HG03469 (cell line): ENCODE measurements at regions not wholly inside any gene's neighbourhood (a gene's known extent, or its start where the extent isn't known, plus 50 kb on each side); places are given as distances from the start of the nearest gene placed in this dataset.
"Not testable (repeated sequence)": the region's sequence is repeated elsewhere in the genome, so short reads cannot be mapped to it uniquely, and the experiment has no call there.

Experiments used
- ATAC-seq: cut with Tn5 transposase; IDR thresholded peaks from one replicate; pipeline ENCODE4 v1.9.1; 2021; ENCODE audit warnings: mild to moderate bottlenecking, moderate library complexity, moderate number of reproducible peaks; ENCODE audit not compliant: unreplicated experiment

DNA sequence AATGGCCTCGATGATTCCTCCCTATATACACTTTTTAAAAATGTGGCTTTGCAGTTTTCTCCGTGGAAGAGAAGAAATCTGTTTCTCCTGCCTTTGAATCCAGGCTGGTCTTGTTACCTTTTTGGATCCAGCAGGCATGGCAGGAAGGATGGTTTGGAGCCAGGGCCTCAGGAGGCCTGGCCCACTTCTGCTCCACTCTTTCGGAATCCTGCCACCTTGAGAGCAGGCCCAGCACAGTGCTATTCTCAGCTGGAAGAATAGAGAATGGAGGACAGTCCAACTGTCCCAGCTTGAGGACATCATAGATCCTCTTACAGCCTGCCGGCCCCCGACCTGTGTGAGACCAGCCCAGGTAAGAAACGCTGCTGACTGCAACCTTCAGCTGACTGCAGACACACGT is 421.5 kb downstream of the FUT8 start:
- no peak for ATAC-seq

DNA sequence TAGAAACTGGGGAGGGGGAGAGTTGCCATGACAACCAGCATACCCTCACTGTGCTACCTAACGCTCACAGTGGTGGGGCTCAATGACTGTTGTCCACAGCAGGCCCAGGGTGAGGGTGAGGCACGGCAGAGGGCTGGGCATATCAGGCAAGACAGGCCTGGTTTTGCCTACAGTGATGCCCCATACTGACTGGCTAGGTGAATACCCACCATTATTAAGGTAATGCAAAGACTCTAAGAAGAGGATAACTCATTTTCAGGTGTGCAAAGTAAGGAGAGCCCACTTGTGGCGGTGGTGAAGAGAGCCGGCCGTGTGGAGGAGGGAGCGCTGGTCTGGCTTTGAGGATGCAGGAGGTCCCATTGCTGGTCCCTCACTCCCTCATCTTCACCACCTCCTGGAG is 422.3 kb downstream of the FUT8 start:
- no peak for ATAC-seq

DNA sequence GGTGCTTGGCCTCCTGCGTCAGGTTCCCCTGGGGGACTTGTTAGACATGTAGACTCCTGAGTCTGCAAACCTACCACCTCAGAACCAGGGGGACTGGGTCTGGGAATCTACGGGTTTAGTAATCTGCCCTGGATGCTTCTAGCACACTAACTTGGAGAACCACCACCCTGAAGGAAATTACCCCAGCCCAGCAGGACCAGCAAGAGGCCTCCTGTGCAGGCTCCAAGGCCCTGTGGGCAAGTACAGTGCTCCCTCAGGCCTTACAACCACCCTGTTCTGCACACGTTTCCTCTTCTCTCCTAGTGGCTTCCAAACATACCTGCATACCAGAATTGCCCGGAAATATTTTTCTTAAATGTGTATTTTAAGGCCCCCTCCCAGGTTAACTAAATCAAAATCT is 423.0 kb downstream of the FUT8 start:
- ATAC-seq: no peak

DNA sequence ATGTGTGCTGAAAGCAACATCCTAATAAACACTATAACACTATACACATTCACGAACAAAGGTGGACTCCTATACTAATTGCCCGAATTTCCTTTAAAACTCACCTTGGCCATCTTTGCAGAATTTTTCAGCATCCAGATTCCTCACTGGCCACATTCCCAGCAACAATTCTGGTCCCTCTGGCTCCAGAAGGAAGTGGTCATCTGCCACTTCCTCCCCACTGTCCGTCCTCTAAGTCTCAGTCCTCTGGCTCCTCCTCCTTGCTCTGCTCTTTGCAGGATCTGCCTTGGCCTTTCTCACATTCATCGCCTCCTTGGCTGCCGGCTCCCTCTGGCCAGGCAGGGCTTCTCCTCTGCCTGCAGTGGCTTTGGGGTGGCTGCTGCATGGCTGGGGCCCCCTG is 426.0 kb downstream of the FUT8 start:
- no peak for ATAC-seq

DNA sequence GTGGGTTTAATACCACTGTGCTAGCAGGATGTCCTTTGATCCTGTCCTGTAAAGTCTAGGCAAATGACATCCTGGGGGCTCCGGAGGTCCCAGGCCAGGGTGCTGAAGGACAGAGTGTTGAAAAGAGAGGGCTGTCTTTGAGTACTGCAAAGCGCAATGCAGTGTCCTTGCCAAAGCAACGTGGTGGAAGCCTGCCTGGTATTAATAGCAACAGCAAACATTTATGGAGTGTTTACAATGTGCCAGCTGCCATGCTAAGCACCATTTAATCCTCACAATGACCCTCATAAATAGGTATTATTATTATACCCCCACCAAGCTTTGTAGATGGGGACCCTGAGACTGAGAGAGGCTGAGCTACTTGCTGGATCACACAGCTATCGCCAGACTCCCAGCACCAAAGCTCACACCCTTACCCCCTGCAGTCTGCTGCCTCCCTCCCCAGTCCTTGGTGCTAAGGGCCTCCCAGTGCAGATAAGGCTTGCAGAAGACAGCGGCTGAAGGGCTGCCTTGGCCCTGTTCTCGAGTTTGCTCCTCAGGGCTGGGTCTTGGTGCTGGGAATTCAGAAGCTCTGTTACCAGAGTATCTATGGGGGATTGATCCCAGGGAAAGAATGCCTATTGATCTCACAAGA is 427.7 kb downstream of the FUT8 start:
- no peak for ATAC-seq

DNA sequence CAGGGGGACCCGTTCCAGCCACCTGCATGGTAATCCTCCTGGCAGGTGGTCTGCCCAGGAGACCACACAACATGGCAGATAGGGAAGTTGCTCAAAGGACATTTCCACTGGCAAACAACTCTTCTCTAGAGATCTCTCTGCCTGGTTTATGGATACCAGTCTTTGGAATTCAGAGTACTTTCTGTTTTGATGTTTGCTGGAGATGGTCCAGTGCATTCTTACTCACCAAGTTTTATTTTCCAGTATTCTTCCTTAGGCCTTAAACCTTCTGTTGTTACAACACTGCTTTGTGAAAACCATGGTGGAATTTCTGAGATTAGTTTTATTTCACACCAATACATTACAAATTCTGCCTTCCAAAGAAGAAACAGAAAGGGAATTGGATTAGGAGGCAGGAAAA is 428.3 kb downstream of the FUT8 start:
- no peak for ATAC-seq

DNA sequence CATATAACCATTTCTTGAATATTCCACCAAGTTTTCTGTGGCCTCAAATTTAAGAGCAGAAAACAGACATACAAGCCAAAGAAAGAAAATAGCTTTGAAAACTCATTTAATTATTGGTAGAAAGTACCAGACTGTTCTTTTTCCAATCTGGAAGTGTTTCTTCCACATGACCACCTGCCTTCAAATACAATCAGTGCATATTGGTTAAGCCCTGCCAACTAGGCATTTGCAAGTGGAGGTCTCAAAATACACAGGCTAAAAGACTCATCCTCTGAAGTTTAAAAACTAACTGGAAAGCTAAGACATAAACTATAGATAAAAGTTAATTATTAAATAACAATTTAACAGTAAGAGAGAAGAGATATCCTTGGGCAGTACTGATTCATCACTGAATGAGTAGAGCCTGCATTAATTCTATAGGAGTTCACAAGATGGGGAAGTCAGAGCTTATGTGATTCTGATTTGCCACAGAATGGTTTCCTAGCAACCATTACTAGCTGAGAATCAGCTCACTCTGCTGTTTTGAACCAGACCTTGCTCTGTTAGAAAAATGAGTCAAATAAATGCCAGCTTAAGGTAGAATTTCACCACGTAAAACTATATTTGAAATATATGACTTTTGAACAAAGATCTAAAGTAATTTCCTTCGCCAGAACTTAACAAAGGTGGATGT is 433.8 kb downstream of the FUT8 start:
- ATAC-seq: no peak

DNA sequence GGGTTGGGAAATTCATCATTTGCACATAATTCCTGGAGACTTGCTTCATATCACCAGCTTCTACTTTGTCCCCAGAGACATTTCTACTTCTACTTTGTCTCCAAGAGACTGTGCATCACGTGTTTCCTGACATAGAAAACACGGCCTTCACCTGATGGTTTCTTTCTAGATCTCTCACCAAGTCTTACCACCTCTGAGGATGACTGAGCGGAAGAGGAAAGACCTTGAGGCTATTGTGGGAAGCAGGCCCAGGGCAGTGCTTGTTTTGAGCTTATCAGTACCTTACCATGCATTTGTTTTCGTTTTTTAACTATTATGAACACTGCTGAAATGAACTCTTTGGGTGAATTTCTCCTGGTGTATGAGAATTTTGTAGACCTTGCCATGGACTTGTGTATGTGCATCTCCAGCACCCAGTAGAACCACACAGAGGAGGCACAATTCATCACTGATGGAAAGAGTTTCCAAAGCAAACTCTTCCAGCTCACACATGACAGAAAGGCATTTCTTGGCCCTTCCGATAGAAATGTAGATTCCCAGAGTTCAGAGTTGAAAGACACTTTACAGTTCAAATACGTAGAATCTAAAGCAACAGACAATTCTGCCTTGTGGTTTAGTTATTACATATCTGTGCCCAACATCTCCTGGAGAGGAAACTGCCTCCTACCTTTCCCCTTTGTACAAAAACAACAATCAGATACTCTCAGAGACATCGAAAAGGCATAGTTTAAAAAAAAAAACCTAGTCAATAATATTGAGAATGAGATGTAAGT is 434.7 kb downstream of the FUT8 start:
- peak; percentile 66 for ATAC-seq

DNA sequence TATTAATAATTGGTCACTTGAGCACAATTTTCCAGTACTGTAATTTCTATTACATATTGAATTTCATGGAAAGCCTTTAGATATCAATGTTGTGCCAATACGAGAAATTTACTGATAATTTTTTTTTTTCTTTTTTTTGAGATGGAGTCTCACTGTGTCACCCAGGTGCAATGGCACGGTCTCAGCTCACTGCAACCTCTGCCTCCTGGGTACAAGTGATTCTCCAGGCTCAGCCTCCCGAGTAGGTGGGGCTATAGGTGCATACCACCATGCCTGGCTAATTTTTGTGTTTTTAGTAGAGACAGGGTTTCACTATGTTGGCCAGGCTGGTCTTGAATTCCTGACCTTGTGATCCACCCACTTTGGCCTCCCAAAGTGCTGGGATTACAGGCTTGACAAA is 435.4 kb downstream of the FUT8 start:
- ATAC-seq: not testable (repeated sequence)

DNA sequence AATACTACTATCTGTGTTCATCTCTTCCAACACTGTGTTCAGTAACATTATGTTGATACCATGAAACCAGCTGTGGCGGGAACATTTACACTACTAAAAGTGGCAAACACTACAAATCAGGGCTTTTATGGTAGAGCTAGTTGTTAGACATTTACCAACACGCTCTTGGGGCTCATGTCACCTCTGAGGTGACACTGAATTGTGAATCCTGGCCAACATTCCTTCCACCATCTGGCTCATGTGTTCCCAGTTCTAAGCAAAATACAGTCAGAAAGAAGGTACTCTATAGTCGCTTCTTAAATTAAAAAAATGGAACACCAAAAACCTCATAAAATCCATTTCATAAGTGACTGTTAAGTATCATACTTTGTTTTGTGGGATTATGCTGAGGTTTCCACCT is 436.6 kb downstream of the FUT8 start:
- no peak for ATAC-seq

DNA sequence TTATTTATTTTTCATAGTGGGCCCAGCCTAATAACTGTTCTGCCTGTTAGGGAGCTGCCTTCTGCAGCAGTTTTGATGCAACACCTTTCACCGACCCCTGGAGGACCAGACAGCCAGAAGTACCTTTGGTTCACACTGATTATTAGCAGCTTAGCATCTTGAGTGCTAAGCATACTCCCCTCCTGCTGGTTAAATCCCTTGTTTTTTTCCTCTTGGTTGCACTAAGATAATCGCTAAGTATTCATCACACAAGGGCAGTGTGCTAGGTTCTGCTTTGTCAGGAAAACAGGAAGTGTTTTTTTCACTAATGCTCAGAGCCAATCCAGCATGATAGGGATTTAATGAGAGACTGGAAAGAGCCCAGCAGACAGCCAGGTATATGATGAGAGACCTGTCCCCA is 437.0 kb downstream of the FUT8 start:
- no peak for ATAC-seq

DNA sequence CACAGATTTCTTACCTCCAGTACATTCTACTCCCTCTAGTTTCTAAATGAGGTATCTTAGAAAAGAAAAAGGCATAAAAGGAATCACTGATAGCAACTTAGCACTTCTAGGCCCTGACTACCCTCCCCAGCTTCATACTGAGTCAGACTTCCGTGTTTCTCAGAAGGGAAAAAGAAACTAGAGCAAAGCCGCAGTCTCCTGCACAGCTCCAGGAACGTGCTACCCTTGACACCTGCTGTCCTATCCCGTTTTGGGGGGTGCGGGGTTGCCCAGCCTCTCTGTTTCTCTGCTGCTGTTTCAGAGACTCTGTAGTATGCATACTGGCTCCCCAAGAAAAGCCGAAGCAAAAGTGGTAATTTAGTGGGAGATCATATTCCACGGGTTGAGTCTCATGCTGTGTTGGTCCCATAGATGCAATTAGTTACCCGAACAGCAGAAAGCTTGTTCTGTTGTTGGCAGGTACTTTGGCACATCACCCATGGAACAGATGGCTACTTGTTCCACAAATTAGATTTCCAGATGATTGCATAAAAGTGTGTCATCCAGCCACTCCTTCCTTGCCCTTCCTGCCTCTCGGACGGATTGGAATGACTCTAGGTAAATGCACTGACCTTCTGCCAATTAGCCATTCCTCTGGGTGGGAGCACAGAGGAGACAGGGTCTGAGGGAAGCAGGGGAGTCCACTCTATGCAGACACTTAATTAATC is 438.1 kb downstream of the FUT8 start:
- no peak for ATAC-seq

DNA sequence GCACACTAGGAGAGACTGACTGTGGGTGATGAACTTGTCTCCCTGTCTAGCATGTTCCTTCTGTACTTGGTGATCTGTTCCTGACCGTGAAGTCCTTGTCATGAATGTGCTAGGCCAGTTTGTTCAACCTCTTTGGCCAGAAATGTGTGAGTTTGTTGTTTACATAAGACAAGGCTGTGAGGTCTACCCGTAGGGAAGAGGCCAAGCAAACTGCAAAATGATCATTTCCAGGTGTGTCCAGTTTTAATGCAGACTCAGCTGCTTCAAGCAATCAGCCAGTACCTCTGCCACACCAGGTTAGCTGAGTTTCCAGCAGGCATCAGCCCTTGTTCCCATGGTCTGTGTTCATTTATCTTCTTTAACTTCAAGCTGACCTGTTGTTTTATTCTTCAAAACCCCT is 440.2 kb downstream of the FUT8 start:
- ATAC-seq: no peak

DNA sequence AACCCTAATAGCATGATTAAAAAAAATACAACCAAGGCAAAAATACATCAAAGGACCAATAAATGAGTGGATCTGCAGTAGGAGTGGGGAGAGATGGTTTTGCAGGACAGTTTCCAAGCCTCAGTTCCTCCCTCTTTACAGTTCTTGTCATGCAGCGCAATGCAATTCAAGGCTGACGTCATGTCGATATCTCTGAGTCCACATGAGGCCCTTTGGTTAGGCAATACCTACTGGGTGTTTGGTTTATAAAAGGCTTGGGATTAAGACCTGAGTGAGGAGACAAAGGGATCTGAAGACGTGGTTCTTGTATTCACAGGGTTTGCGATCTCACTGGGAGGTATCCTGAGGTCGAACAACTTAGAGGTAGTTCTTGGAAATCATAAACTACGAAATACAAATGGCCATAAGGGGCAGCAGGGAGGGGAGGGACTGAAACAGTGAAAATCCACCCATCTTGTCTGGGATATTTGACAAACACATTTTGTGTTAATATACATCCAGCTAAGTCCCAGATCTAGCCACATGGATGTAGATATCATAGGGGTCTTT is 441.0 kb downstream of the FUT8 start:
- ATAC-seq: no peak

DNA sequence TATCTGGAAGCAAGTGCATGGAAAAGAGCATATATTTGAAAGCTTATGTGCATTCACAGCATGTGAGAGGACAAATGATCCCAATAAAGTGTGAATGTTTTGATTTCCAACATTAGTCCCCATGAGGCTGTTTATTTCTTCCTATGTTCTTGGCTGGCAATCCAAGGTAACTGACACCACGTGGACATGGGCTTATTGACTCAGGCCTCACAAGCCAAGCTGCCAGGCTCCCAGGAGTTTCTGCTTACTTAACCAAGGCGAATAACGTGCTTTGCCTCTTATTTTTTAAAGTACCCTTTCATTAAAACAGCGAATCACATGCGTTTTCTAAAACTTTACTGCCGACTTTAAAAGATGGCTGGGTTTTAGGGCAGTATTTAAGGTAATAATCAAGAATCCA is 441.7 kb downstream of the FUT8 start:
- ATAC-seq: no peak

DNA sequence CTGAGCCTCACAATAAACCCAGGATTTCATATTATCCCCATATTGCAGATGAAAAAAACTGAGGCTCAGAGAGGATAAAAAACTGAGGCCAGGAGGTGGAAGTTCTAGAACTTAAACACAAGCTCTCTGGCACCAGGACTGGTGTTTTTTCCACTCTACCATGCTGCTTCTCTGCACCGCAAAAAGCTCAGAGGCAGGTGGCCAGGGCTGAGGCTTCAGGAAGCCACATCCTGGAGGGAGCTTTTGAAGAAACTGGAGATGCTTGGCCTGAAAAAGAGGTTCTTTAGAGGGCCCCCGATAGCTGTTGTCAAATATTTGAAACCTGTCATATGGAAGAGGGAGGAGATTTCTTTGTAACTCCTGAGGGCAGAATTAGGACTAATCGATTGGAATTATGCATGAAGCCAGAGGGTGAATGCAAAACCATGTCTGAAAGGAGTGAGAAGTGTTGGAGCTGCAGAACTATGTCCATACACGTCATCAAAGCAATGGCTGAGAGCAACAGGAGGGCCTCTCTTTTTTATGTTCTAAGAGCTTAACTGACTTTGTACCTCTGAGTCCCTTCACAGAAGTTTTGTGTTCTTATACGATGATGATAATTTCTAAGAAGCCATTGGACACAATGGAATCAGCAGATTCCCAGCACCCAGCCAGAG is 448.6 kb downstream of the FUT8 start:
- no peak for ATAC-seq

DNA sequence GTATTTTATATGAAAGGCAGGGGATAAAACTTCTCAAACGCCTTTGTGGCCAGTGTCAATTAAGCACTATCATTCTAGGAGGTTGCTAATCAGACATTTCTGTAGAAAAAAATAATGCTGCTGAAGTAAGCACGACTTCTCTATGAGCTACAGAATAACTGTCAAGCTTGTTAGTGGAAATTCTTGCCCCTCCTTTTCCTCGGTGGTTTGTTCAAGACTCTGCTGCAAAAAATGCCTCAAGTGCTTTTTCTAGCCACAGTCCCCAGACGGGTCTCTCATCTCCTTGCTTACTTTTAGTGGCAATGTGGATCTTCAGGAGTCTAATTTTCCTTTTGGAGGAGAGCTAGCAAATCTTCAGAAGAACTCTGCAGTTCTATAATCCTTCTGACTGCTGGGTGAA is 452.0 kb downstream of the FUT8 start:
- ATAC-seq: no peak

DNA sequence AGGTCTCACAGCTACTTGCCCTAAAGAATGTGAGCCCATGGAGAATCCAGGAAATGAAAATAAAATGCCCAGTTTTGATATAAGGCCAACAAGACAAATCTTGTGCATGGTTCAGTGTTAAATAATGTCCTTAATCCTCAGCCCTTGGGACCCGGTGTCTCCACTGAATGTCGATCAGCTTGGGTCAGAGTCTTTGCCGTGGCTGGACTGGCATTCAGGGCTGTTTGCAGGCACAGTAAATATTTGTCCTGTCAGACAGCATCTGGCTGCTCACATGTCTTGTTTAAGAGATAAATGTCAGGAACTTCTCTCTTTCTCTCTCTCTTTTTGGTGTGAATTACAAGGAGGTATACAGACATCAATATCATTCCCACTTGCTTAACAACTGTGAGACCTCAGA is 452.5 kb downstream of the FUT8 start:
- ATAC-seq: no peak

DNA sequence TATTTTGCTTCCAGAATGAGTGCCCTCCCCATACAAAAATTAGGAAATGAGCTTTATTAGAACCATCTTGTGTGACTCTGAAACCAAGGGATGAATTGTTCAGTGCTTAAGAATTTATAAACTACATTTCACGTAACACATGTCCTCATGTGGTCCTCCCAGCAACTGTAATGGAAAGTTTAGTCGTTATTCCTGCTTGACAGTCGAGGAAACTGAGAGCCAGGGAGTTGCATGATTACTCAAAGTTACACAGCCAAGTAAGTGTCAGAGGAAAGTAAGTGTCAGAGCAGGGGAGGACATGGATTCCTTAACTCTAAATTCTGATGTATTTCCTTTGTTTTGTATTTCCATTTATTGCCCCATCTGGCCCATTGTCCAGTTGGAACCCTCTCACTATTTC is 453.9 kb downstream of the FUT8 start:
- no peak for ATAC-seq

DNA sequence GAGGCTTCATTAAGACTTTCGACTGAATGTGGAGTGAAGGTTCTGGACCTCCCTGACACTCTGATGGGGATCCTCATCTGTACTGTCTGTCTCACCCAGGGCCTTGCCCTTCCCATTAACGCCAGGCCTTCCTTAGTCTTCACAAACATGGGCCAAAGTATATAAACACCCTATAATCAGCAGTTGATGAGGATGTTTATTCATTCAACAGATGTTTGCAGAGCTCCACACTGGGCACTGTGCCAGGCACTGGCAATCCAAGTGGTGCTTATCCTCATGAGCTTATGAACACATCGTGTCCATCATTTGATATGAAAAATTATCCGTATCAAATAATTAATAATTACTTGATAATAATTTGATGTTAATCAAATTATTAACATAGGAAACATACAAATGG is 454.4 kb downstream of the FUT8 start:
- no peak for ATAC-seq

DNA sequence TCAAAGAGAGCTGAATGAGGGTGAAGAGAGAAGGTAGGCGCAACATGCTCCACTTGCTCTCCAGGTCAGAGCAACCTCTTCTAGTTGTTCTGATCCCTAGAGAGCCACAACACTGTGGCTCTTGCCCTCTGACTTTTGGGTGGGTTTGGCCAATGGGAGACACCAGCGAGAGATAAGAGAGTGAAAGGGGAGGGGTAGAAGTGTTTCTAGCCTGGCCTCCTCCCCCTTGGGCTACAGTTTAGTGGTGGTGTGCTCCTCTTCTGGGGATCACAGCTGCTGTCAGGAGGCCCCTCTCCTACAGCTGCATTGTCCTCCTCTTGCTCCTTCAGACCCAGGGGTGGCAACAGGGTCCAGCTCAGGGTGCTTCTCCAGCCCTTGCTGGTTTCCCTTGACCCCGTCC is 454.8 kb downstream of the FUT8 start:
- no peak for ATAC-seq
